Fibroblast of lung (primary cell): ENCODE measurements at regions not wholly inside any gene's neighbourhood (a gene's known extent, or its start where the extent isn't known, plus 50 kb on each side); places are given as distances from the start of the nearest gene placed in this dataset.

Experiments used
- EZH2 ChIP-seq: IDR thresholded peaks from 2 replicates; pipeline ENCODE4 v1.5.1; 2012; ENCODE audit warnings: low read length, control low read depth, mild to moderate bottlenecking; ENCODE audit errors: missing control alignments
- TF ChIP-seq, protein P1 (sequence below), 2 donors: IDR thresholded peaks in 1 of 2; conservative IDR thresholded peaks in 1 of 2; 1 replicate in 1 of 2; 2 replicates in 1 of 2; pipeline ENCODE4 v1.5.1; 2011 to 2012; ENCODE audit warnings: low read length in 2 of 2, control low read depth in 1 of 2, inconsistent platforms in 1 of 2, low read depth in 1 of 2, mild to moderate bottlenecking in 1 of 2

DNA sequence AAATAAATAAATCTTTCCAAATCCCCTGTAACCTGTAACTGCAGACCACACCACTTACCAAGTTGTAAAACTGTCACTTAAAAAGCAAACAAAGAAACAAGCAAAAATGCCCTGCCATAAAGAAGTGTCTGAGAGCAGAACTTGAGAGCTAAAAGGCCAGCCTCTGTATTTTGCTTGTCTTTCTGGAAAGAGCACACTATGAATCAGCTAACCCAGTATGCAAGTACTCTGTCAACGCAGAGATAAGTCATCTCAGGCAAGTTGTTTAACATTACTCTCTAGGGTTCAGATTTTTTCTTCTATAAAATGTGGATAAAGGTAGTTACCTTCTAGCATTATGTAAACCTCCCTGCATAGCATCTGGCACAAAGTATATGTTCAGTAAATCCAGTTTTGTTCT lies 134.8 kb downstream of the HS3ST1 start:
- TF ChIP-seq, protein P1, sequence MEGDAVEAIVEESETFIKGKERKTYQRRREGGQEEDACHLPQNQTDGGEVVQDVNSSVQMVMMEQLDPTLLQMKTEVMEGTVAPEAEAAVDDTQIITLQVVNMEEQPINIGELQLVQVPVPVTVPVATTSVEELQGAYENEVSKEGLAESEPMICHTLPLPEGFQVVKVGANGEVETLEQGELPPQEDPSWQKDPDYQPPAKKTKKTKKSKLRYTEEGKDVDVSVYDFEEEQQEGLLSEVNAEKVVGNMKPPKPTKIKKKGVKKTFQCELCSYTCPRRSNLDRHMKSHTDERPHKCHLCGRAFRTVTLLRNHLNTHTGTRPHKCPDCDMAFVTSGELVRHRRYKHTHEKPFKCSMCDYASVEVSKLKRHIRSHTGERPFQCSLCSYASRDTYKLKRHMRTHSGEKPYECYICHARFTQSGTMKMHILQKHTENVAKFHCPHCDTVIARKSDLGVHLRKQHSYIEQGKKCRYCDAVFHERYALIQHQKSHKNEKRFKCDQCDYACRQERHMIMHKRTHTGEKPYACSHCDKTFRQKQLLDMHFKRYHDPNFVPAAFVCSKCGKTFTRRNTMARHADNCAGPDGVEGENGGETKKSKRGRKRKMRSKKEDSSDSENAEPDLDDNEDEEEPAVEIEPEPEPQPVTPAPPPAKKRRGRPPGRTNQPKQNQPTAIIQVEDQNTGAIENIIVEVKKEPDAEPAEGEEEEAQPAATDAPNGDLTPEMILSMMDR (conservative IDR thresholded peaks at IDR 0.05 in 1 of 2, IDR thresholded peaks at IDR 0.05 in 1 of 2; ENCODE audit: low read depth in 1 of 2, low read length in 2 of 2): no peak
- TF ChIP-seq EZH2: no peak
